WTC11 (cell line): ENCODE measurements at regions not wholly inside any gene's neighbourhood (a gene's known extent, or its start where the extent isn't known, plus 50 kb on each side); places are given as distances from the start of the nearest gene placed in this dataset.

Source experiments
- ATAC-seq: fragments of 200-7000 bp; cut with Tn5 transposase; 2 replicates; pipeline ENCODE4 v1.10.0; 2021; ENCODE audit warnings: mild to moderate bottlenecking, moderate library complexity
- CTCF ChIA-PET: fragments of 300-600 bp; sonication (Branson Sonifier 250); formaldehyde crosslinking; loops from one replicate; lab custom pipeline; 2021; ENCODE audit warnings: antibody characterized with exemption; lab: Charles Lee
- POLR2A ChIA-PET: fragments of 350-600 bp; sonication (Branson Sonifier 250); formaldehyde crosslinking; loops from one replicate; lab custom pipeline; 2021; ENCODE audit warnings: antibody characterized with exemption; lab: Charles Lee
- DNase-seq: peaks from one replicate; pipeline ENCODE4 v3.0.0; 2021; ENCODE audit warnings: low spot score
- H3K27ac Mint-ChIP-seq: 2 replicates; pipeline ENCODE4 v1.8.0; 2021; ENCODE audit warnings: mixed read lengths
- H3K27me3 Mint-ChIP-seq: 2 replicates; pipeline ENCODE4 v1.8.0; 2021; ENCODE audit warnings: low read depth, mild to moderate bottlenecking, moderate library complexity, mixed read lengths
- H3K36me3 Mint-ChIP-seq: 2 replicates; pipeline ENCODE4 v1.8.0; 2021; ENCODE audit warnings: mixed read lengths
- H3K4me1 Mint-ChIP-seq: 2 replicates; pipeline ENCODE4 v1.8.0; 2022; ENCODE audit warnings: mixed read lengths
- H3K4me3 Mint-ChIP-seq: 2 replicates; pipeline ENCODE4 v1.8.0; 2021; ENCODE audit warnings: mild to moderate bottlenecking, moderate library complexity, mixed read lengths
- H3K9me3 Mint-ChIP-seq: 2 replicates; pipeline ENCODE4 v1.8.0; 2021; ENCODE audit warnings: mixed read lengths
- AFF4 ChIP-seq: sonication (generic); formaldehyde crosslinking; IDR thresholded peaks from 2 replicates; pipeline ENCODE4 v1.8.1; 2023; ENCODE audit warnings: mild to moderate bottlenecking, missing genetic modification reagents, borderline replicate concordance
- CDX4 ChIP-seq: fragments of 250-450 bp; sonication (Bioruptor Pico); IDR thresholded peaks from 2 replicates; pipeline ENCODE4 v1.9.0; 2021; ENCODE audit warnings: moderate library complexity, mild to moderate bottlenecking, inconsistent platforms, borderline replicate concordance
- MLX ChIP-seq: sonication (generic); formaldehyde crosslinking; IDR thresholded peaks from 2 replicates; pipeline ENCODE4 v1.8.1; 2023; ENCODE audit warnings: mild to moderate bottlenecking, missing genetic modification reagents, moderate library complexity
- NFATC4 ChIP-seq: fragments of 250-450 bp; sonication (Bioruptor Pico); IDR thresholded peaks from 2 replicates; pipeline ENCODE4 v1.9.0; 2021; ENCODE audit warnings: mild to moderate bottlenecking
- SMAD3 ChIP-seq: sonication (generic); formaldehyde crosslinking; IDR thresholded peaks from 2 replicates; pipeline ENCODE4 v1.8.0; 2022; ENCODE audit warnings: missing genetic modification reagents, mild to moderate bottlenecking, borderline replicate concordance
- TEAD1 ChIP-seq: sonication (generic); formaldehyde crosslinking; IDR thresholded peaks from 2 replicates; pipeline ENCODE4 v1.8.0; 2022; ENCODE audit warnings: mild to moderate bottlenecking, missing genetic modification reagents
- TEAD4 ChIP-seq: sonication (generic); formaldehyde crosslinking; IDR thresholded peaks from 2 replicates; pipeline ENCODE4 v1.8.0; 2022; ENCODE audit warnings: mild to moderate bottlenecking, missing genetic modification reagents
- ZNF138 ChIP-seq: sonication (generic); formaldehyde crosslinking; conservative IDR thresholded peaks from 2 replicates; pipeline ENCODE4 v1.8.1; 2022; ENCODE audit warnings: mild to moderate bottlenecking, moderate library complexity, missing genetic modification reagents
- ZNF317 ChIP-seq: sonication (generic); formaldehyde crosslinking; IDR thresholded peaks from 2 replicates; pipeline ENCODE4 v1.8.1; 2023; ENCODE audit warnings: low read depth, mild to moderate bottlenecking, moderate library complexity, missing genetic modification reagents, borderline replicate concordance
- ZNF423 ChIP-seq: fragments of 250-450 bp; sonication (Bioruptor Pico); IDR thresholded peaks from 2 replicates; pipeline ENCODE4 v2.1.2; 2022; ENCODE audit warnings: mild to moderate bottlenecking, moderate library complexity
- ZSCAN18 ChIP-seq: fragments of 250-450 bp; sonication (Bioruptor Pico); IDR thresholded peaks from 2 replicates; pipeline ENCODE4 v2.1.2; 2022; ENCODE audit warnings: mild to moderate bottlenecking, moderate library complexity
- TF ChIP-seq, protein P1 (sequence below): sonication (generic); formaldehyde crosslinking; IDR thresholded peaks from 2 replicates; pipeline ENCODE4 v1.8.0; 2023; ENCODE audit warnings: missing genetic modification reagents
- TF ChIP-seq, protein P2 (sequence below): fragments of 250-450 bp; sonication (Bioruptor Pico); conservative IDR thresholded peaks from 2 replicates; pipeline ENCODE4 v1.9.0; 2021; ENCODE audit warnings: mild to moderate bottlenecking
- TF ChIP-seq, protein P3 (sequence below): sonication (generic); formaldehyde crosslinking; IDR thresholded peaks from 2 replicates; pipeline ENCODE4 v1.8.1; 2023; ENCODE audit warnings: mild to moderate bottlenecking, missing genetic modification reagents

GRCh38 chr6:153849072-153849779 lies 189.8 kb upstream of the OPRM1 start:
- no peak overlapping the region for H3K27ac Mint-ChIP-seq

More at GRCh38 chr6:153849072-153849779, 189.8 kb upstream of the OPRM1 start:
- ATAC-seq (no peak), DNase-seq (no peak)
- Mint-ChIP-seq H3K4me1 (peaks cover 24% of the 10 kb centered on the region), H3K9me3 (peaks cover 15% of the 10 kb centered on the region), H3K4me3 (no peak overlapping the region), H3K27me3 (no peaks in the 10 kb centered on the region), H3K36me3 (peaks cover 11% of the 10 kb centered on the region)
- TF ChIP-seq NFATC4 (CRISPR knock-in tag) (no peak), MLX (CRISPR knock-in tag) (no peak), CDX4 (CRISPR knock-in tag) (no peak), TEAD4 (CRISPR knock-in tag) (no peak), ZNF317 (no peak), AFF4 (CRISPR knock-in tag) (no peak), TEAD1 (CRISPR knock-in tag) (no peak), ZNF138 (CRISPR knock-in tag) (no peak), SMAD3 (CRISPR knock-in tag) (no peak), ZNF423 (no peak), ZSCAN18 (CRISPR knock-in tag) (no peak)
- TF ChIP-seq, protein P1, sequence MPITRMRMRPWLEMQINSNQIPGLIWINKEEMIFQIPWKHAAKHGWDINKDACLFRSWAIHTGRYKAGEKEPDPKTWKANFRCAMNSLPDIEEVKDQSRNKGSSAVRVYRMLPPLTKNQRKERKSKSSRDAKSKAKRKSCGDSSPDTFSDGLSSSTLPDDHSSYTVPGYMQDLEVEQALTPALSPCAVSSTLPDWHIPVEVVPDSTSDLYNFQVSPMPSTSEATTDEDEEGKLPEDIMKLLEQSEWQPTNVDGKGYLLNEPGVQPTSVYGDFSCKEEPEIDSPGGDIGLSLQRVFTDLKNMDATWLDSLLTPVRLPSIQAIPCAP (CRISPR knock-in tag), result no peak
- TF ChIP-seq, protein P2, sequence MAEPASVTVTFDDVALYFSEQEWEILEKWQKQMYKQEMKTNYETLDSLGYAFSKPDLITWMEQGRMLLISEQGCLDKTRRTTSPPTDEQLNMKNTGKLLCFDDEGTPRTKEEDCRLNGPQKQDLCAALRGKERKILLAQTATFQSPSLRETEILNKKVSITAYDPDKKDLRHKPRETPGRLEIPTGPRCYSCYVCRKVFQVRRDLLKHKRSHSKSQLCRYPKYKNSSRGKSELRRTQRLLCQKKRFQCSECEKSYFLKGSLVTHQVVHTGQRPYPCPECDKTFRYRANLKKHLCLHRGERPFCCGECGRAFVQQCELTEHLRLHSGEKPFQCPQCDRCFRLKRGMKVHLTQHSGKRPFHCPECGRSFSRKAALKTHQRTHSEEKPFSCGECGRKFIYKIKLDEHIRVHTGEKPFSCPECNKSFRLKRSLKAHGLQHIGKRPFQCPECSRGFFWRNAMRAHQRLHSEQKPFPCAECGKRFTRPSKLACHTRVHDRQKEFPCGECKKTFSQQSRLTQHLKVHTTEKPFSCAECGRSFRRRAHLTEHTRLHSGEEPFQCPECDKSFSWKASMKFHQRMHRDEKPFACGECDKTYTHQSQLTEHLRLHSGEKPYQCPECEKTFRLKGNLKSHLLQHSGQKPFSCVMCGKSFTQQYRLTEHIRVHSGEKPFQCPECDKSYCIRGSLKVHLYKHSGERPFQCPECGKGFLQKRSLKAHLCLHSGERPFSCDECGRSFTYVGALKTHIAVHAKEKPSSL (CRISPR knock-in tag), result no peak
- TF ChIP-seq, protein P3, sequence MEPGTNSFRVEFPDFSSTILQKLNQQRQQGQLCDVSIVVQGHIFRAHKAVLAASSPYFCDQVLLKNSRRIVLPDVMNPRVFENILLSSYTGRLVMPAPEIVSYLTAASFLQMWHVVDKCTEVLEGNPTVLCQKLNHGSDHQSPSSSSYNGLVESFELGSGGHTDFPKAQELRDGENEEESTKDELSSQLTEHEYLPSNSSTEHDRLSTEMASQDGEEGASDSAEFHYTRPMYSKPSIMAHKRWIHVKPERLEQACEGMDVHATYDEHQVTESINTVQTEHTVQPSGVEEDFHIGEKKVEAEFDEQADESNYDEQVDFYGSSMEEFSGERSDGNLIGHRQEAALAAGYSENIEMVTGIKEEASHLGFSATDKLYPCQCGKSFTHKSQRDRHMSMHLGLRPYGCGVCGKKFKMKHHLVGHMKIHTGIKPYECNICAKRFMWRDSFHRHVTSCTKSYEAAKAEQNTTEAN (CRISPR knock-in tag), result no peak
- CTCF ChIA-PET, result interaction anchor here (0.8 kb wide), 1 partner anchor 35 kb away, joined by 3 read pairs; no protein-coding TSS in a partner anchor
- POLR2A ChIA-PET, result interaction anchor here (0.7 kb wide), 1 partner anchor 338 kb away, joined by 5 read pairs; no protein-coding TSS in a partner anchor
